ENCODE measurements at regions not wholly inside any gene's neighbourhood (a gene's known extent, or its start where the extent isn't known, plus 50 kb on each side); places are given as distances from the start of the nearest gene placed in this dataset.

DNA sequence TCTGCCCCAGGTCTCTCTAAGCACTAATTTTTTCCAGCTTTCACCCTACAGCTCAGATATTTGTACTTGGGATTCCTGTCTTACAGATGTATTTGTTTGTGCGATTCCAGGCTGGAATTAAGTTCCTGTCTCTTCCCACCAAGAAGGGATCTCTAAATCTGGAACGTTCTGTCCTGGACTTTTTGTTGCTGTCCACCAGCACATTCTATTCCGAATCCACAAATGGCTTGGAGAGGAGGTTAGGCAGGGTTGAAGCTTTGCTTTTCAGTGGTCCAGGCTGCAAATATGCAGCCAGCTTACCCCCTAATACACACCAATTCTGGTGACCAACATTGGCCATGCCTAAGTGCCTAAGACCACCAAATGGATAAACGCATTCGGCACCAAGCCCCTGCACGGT is 315.0 kb downstream of the TNS1 start:
- no peak for DNase-seq

DNA sequence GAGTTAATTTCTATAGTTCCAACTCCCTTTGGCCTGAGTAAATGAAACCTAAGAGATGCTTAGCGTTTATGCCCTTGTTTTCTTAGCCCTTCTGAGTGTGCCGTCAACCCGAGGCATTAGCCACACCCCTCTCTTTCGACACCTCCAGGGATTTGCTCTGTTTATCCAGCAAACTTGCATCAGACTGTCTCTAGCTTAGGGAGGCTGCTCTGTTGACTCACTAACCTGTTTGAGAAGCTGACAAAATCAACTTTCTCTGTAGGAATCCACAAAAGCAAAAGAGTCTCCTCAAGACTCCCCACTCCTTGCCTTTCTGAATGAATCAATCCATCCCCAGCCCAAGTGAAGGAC is 317.6 kb downstream of the TNS1 start:
- DNase-seq = no peak

DNA sequence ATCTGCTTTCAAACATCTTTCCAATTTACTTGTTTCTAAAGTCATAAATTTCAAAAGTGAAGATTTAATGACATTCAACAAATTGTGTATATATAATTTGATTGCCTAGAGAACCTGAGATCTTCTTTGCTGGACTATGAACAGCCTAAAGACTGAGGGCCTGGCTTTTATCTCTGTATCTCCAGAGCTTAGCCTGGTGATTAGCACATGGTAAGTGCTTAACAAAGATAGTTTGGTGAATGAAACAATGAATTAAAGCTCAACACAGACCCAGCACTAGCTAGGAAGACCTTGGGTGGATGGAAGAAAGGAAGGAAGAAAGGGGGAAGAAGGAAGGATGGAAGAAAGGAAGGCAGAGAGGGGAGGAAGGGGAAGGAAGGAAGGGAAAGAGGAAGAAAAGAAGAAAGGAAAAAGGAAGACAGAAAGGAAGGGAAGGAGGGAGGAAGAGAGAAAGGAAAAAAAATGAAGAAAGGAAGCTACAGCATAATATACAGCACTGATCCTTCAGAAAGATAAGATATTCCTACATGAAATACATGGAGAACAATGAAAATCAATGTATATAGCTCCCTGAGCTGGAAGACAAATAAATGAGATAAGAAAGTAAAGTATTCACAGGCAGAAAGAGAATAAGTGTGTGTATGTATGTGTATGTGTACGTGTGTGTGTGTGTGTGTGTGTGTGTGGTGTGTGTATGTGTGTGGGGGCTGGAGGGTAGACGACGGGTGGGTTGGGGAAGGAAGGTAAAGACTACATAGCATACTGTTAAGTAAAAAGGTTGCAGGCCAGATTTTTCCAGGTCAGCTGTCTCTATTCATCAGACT is 318.2 kb downstream of the TNS1 start:
- DNase-seq = no peak

DNA sequence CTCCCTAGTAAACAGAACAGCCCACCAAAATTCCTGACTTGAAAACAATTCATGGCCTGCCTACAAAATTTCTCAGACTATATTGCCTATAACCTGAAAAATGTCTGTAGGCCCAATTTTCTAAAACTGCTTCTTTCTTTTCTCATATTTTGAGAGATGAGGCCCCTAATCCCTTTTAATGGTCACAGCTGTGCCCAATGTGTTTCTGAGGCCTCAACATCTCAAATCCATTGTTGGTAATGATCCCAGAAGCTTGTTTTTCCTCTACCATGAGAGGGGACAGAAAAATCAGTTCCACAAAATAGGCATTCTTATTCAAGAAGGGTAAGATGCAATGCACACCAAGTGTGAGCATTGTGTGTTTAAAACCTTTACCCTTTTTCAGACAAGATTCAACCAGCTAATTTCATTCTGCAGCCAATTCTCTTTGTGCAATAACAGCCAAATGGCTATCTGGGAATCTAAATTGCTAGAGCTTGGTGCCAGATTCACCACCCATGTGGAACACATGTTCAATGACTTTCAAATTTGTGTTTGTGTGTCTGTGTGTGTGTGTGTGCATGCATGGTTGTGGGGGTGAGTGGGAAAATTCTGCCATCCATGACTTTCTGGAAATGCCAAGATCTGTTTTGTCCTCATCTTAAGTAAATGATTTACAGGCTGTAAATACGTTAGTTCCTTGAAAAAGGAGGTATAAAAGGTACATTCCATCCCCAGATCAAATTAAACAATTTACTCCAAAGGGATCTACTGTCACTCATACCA is 319.5 kb downstream of the TNS1 start:
- DNase-seq = no peak

DNA sequence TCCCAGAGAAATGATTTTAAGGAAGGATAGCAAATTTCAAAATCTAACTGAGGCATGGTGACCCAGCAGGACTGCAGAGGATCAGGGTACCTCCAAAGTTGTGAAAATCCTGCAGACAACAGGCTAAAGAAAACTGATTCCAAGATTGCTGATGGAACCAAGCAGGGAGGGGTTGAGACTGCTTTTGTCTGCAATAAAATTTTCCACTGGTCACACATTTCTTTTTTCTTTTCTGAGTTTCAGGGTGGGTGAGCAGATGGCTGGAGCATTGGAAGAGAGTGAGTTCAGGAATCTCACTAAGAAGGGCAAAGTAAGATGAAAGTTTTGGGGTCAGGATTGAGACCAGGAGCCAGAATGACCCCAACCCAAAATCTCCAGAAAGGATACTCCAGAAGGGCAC is 321.0 kb downstream of the TNS1 start:
- no peak for DNase-seq

DNA sequence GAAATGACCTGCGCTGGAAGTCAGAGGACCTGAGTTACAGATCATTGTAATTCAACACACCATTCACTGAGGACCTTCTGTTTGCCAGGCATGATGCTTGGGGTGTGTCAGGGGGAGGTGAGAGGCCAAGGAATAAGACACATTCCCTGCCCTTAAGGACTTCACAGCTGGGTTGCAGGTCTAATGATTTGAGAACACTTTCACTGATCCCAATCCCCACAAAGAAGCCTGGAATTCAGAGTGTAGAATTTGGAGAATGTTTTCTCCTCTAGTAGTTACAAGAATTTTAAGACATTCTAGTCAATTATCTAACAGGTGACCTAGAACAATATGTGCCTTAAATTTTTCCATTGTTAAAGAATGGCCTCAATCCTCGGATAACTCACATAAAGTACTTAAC is 322.4 kb downstream of the TNS1 start:
- no peak for DNase-seq

DNA sequence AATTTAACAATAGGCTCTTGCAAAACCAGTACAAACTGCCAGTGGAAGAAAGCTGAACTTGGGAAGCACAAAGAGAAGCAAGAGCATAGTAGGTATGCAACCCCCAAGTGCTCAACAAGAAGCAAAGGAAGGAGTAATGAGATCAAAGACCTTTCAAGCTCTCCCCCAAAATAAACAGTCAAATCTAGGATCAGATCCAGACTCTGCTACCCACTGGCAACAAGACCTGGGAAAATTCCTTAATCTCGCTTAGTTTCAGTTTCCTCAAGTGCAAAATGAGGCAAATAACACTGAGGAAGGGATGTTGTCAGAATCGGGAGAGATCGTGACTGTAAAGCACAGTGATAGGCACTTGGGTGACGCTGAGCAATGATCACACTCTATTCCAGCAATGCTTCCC is 329.2 kb downstream of the TNS1 start:
- DNase-seq = no peak

DNA sequence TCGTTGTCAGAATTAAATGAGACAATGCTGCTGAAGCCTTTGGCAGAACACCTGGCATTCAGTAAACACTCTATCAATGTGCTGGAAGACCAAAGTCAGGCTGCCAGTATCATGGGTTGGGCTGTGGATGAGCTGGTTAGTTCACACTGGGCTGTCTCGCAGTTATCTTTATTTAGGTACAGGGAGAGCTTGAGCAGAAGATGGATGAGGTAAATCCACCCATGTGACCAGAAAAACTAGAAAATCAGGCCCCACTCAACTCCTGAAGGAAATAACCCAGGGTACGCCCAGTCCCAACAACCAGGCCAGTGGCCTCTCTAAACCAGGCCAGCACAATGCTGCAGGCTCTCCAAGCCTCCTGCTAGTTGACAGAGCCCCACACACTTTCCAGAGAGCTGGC is 330.3 kb downstream of the TNS1 start:
- DNase-seq = no peak

DNA sequence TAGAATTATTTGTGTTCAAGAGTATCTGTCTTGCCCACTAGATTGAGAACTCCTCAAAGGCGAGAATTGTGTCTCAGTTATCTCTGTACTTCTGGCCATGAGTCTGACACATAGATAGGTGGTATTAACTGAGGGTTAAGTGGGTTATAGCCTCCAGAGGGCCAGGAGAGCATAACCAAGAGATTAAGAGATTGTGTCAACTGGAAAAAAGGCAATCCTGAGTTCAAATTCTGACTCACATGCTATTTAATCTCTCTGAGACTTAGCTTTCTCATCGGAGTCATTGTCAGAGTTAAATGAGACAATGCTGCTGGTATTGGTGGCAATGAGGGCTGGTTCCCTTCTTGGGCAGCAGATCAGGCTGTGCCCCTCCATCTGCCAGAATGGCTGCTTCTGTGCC is 330.9 kb downstream of the TNS1 start:
- no peak for DNase-seq

DNA sequence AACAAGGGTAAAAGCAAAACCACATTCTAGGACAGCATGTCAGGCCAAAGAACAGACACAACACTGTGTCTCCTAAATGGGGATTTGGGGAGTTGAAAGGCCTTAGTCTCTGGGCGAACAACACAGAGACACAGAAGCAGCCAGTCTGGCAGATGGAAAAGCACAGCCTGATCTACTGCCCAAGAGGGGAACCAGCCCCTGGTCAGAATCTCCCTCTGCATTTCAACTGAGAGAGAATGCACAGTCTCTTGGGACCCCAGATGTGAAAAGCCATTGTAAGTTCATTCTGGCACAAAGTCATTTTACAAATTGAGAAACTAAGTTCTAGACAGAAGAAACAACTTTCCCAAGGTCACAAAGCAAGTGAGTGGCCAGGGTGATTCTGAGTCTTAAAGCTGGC is 331.7 kb downstream of the TNS1 start:
- DNase-seq = no peak

DNA sequence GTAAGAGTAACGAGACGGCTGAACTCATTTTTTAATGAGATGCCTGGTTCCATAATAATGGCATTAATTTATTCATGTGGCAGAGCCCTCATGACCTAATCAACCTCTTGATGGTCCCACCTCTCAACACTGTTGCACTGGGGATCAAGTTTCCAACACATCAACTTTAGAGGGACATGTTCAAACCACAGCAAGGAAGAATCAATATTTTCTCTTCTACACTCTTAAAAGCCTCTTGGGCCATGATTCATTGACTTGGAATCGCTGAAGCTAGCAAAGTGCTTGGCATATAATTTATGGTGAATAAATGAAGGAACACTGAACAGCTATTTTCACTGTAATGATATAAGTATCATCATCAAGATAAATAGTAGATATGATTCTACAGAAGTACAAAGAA is 333.0 kb downstream of the TNS1 start:
- DNase-seq = no peak

DNA sequence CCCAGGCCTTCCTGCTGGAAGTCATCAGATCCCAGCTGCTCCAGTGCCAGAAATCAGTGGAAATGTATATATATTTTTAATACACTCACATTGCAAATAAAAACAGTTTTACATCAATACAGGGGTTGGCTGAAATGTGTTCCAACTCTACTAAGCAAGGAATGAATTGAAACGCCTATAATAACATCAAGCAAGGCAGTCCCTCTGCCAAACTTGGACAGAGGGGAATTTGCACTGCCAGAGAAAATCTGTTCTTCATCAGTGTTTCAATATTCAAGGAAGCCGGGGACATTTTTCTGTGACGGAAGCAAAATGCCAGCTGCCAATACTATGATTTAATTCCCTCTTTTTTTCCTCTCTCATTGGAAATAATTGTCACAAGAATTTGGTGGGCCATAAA is 335.3 kb downstream of the TNS1 start:
- DNase-seq = no peak

DNA sequence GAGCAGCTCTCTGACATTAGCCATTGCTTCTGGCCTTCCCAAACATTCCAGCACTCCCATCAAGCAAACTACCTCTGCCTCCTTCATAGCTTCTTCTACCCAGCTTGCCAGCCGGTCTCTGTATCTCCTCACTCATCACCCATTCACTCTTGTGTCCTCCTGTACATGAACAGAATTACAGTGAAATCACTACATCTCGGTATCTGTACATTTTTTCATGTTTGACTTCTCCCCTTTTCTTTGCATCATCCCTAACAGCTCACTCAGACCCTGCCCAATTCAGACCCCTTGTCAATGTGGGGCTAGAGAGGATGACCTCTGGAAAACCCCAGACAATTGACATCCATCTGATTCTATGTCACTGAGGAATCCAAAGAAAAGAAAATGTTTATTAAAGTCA is 335.8 kb downstream of the TNS1 start:
- DNase-seq = no peak

DNA sequence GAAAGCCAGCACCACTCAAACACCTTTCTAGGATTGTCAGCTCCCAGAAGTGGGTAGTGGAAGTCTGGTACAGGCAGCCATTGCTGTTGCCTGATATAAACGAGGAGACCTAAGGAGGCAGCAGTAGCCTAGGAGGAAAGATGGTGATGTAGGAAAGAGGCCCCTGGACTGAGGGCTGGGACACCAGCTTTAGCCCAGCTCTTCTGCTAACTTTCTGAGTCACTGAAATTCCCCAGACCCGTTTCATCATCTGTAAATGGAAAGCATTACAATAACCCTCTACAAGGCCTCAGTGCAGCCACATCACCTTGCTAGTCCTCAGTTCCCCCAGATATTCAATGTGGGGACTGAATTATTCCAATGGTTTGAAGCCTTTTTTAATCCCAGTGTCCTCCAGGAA is 336.5 kb downstream of the TNS1 start:
- no peak for DNase-seq

DNA sequence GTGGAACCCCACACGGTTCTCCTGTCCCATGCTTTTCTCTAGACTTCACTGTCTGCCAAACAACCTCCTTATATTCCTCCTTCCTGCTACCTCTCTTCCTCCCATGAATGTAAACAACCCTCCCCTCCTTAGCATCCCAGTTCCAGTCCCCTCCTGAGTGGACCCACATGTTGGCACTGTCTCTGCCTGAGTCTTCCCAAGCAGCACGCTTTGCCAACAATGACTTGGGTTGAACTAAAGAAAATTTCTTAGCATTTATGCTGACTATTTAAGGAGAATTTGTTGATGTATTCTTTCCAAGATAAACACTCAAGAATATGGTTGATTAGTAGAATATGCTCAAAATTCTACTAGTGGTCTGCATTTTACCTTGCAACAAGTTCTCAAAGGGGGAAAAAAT is 338.0 kb downstream of the TNS1 start:
- DNase-seq = no peak

DNA sequence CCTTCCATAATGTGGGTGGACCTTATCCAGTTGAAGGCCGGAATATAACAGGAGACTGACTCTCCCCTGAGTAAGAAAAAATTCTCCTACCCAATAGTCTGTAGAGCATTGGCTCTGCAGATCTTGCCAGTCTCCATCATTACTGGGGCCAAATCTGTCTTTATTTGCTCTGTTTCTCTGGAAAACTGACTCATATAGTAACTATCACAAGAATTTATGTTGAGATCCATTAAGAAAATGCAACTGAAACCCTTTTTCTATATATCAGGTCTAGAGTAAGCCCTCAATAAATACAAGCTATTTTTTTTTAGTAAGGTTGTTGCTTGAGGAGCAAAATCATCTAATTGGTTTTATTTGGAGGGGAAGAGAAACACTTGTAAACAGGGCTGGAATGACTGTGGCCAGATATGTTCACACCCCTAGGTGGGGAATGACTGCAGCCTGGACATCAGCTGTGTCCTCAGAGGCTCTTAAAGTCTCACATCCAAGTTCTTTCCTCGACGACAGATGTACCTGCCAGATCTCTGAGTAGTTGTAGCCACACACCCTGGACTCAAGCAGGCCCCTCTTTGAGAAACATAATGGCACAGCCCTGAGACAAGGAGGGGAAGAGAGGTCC is 339.7 kb downstream of the TNS1 start:
- DNase-seq = no peak

DNA sequence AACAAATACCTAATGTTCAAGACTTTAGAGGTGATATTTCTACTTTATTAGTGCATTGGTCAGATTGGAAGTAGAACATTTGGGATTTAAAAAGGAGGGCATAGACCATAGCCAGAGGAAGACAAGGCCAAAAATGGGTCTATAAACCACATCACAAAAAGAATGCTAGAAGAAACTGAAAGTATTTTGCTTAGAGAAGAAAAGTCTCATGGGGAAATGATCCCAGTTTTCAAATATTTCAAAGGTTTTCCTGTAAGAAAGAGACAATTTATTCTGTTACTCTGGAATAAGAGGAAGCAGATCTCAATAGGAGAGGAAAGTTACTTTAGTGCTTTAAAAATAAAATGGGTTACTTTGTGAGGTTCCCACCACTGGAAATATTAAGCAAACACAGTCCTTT is 341.4 kb downstream of the TNS1 start:
- DNase-seq = no peak

DNA sequence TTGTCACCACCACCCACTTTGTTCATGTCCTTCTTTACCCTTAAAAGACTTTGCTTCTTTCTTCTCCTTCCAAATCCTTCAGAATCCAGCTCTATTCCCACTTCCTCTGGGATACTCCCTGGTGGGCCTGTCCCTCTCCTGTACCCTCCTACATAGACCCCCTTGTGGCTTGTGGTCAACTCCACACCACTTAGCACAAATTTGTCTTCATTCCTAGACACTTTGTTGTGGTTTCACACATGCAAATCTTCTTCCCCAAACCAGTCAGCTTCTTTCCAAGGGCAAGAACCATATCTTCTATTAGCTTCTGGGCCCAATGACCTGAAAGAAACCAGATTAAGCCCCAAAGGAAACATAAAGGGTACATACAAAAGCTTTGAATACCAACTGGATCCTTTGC is 342.4 kb downstream of the TNS1 start:
- DNase-seq = no peak

DNA sequence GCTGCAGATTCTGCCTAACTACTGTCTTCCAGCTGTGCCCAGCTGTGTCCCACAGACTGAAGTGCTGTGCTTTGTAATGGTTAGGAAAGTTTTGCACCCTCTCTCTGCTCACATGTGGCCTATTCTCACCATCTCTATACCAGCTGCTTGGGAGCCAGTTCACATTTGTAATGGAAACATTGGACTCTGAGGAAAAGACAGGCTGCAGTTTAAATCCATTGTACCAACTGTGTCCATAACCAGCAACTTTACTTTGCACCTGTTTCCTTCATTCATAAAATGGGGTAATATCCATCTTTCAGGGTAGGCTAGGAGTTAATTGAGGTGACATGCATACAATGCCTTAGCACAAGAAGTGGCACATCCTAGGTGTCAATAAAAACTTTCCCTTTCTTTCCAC is 344.0 kb downstream of the TNS1 start:
- no peak for DNase-seq

DNA sequence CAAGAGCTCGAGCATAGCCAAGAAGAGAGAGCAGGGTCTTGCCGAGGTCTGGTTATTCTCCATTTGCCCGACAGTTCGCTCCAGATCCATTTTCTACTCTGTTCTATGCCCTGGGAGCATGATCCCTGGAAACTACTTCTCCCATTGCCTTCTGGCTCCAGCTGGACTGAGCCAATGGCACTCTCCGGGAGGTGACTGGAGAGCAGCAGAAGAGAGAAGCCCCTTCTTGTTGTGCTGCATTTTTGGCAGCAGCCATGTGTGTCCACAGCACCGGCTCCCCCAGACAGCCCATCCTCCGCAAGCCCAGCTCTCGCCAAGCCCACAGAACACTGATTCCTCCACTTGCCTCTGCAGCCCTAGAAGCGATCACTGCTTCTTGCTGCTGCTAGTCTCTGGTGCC is 345.5 kb downstream of the TNS1 start:
- no peak for DNase-seq

DNA sequence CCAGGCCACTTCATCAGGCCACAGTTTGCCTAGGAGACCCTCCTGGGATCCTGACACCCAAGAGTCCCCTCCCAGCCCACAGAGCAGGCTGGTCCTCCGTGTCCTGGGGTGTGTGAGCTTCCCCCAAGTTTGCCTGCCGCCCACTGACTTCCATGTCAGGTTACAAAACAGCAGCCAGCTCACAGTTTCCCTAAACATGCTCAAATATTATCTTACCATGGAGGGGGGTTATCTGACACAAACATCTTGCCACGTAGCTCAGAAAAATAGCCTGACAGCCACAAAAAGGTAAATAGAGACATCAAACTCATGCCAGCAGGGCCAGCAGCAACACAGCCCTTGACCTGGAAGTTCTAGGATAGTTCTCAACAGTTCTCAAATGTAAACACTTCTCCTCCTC is 346.5 kb downstream of the TNS1 start:
- no peak for DNase-seq

DNA sequence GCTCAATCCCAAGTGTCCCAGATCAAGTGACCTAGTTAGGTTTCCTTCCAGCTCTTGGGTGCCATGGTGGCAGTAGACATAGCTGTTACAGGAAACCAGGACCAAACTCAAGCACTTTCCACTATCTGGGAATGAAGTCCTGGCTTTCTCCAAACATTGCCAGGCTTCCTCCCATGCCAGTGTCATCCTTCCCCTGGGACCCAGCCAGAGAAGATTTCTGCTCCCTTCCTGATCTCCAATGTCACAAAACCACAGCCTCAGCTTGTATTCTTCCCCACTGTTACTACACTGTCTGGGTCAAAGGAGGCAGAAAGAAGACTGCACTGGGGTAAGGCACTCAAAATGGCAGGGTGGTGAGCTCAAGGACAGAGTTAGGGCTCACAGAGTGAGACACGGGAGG is 347.1 kb downstream of the TNS1 start:
- no peak for DNase-seq

DNA sequence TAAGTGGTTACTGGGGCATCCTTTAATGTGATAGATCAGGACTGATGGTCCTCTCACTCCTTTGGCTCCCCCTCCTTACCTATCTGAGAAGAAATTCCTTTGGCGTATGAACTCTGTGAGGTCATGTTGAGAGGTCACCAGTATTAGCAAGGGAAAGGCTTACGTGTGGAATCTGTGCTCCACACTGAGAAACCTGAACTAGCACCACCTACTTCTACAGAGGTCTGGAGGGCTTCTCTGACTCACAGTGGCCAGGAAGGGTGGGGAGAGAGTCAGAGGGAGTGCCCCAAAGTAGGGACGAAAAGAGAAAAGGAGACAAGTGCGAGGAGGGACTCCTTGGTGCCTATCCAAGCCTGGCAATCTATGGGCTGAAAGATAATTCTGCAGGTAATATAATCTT is 348.6 kb downstream of the TNS1 start:
- no peak for DNase-seq

Data from DMS 273 treated with DMSO at 0.1 percent for 48 hours (cell line).